HCT116 (cell line): ENCODE measurements at regions not wholly inside any gene's neighbourhood (a gene's known extent, or its start where the extent isn't known, plus 50 kb on each side); places are given as distances from the start of the nearest gene placed in this dataset.

Experiments used
- ATAC-seq: fragments of 200-7000 bp; cut with Tn5 transposase; 2 replicates; pipeline ENCODE4 v1.9.1; 2020; ENCODE audit warnings: mild to moderate bottlenecking, moderate library complexity
- BruUV-seq: library from RNA; stranded (reverse); fragments of 400-500 nt; replicated peaks from 2 replicates; lab custom pipeline; 2021; lab: Mats Ljungman, UMichigan
- CTCF ChIA-PET: fragments of 300-600 bp; sonication (Branson Sonifier 250); formaldehyde crosslinking; loops from one replicate; lab custom pipeline; 2021; ENCODE audit warnings: antibody characterized with exemption; lab: Charles Lee
- POLR2A ChIA-PET: fragments of 300-600, 350-600 bp; sonication (Branson Sonifier 250); formaldehyde crosslinking; loops from one replicate; lab custom pipeline; 2021; ENCODE audit warnings: antibody characterized with exemption; lab: Charles Lee
- RAD21 ChIA-PET, 2 experiments: fragments of 300-600 bp; sonication (Branson Sonifier 250); formaldehyde crosslinking; loops; one replicate each; lab custom pipeline; 2023; ENCODE audit warnings: low total read pairs in 2 of 2; ENCODE audit not compliant: uncharacterized antibody in 2 of 2, unreplicated experiment in 2 of 2, low non-redundant PET in 1 of 2; lab: Charles Lee
- DNase-seq: peaks from one replicate; pipeline ENCODE4 v3.0.0-alpha.2; 2010; ENCODE audit warnings: low read depth, low spot score
- H2AFZ ChIP-seq: fragments of 200-600 bp; shearing (Covaris generic), sonication (generic); 2 replicates; pipeline ENCODE4 v1.6.1; 2017; ENCODE audit warnings: low read depth, mixed run types, mixed read lengths, antibody characterized with exemption, low read length; ENCODE audit not compliant: poor library complexity, severe bottlenecking
- H3K27ac ChIP-seq: 2 replicates; pipeline ENCODE4 v1.5.1; 2012; ENCODE audit warnings: low read depth, low read length
- H3K27me3 ChIP-seq: fragments of 200-600 bp; sonication (generic); 2 replicates; pipeline ENCODE4 v1.6.1; 2016; ENCODE audit warnings: mixed run types, low read length, mixed read lengths; ENCODE audit not compliant: insufficient read depth
- H3K36me3 ChIP-seq, 2 experiments: fragments of 200-500 bp in 1 of 2; fragments of 200-600 bp in 1 of 2; sonication (Bioruptor generic) in 1 of 2; sonication (generic) in 1 of 2; 2 replicates each; pipeline versions ENCODE4 v1.5.1 to v1.6.1; 2014 to 2016; ENCODE audit warnings: low read length in 2 of 2, inconsistent platforms in 1 of 2, mixed read lengths in 1 of 2, mixed run types in 1 of 2; ENCODE audit not compliant: insufficient read depth in 2 of 2, control insufficient read depth in 1 of 2
- H3K4me1 ChIP-seq, 2 experiments: fragments of 200-600 bp in 1 of 2; sonication (generic) in 1 of 2; 2 replicates each; pipeline versions ENCODE4 v1.5.1 to v1.6.1; 2012 to 2017; ENCODE audit warnings: low read length in 2 of 2, inconsistent platforms in 1 of 2, mild to moderate bottlenecking in 1 of 2, mixed read lengths in 1 of 2, mixed run types in 1 of 2, moderate library complexity in 1 of 2; ENCODE audit not compliant: insufficient read depth in 2 of 2, control insufficient read depth in 1 of 2
- H3K4me2 ChIP-seq: fragments of 200-600 bp; sonication (generic); 2 replicates; pipeline ENCODE4 v1.6.1; 2017; ENCODE audit warnings: mixed run types, low read length, mixed read lengths
- H3K4me3 ChIP-seq, 2 experiments: fragments of 200-600 bp in 1 of 2; sonication (generic) in 1 of 2; replicated peaks in 1 of 2; 2 replicates each; pipeline ENCODE4 v1.5.1; 2011 to 2016; ENCODE audit warnings: low read length in 2 of 2, control low read depth in 1 of 2, low read depth in 1 of 2, mild to moderate bottlenecking in 1 of 2, mixed read lengths in 1 of 2, mixed run types in 1 of 2
- H3K79me2 ChIP-seq: fragments of 200-600 bp; sonication (generic); 2 replicates; pipeline ENCODE4 v1.6.1; 2017; ENCODE audit warnings: mild to moderate bottlenecking, mixed run types, low read length, moderate library complexity, mixed read lengths; ENCODE audit not compliant: insufficient read depth
- H3K9ac ChIP-seq: fragments of 200-600 bp; sonication (generic); 2 replicates; pipeline ENCODE4 v1.6.1; 2016; ENCODE audit warnings: low read length, mixed read lengths
- H3K9me2 ChIP-seq: fragments of 200-600 bp; sonication (generic), shearing (Covaris generic); 2 replicates; pipeline ENCODE4 v1.6.1; 2017; ENCODE audit warnings: mixed run types, mild to moderate bottlenecking, moderate library complexity; ENCODE audit not compliant: insufficient read depth
- H3K9me3 ChIP-seq, 2 experiments: fragments of 200-500 bp in 1 of 2; fragments of 200-600 bp in 1 of 2; sonication (Bioruptor generic) in 1 of 2; sonication (generic) in 1 of 2; 2 replicates each; pipeline ENCODE4 v1.6.1; 2014 to 2017; ENCODE audit warnings: low read length in 2 of 2, mixed read lengths in 2 of 2, inconsistent platforms in 1 of 2, low read depth in 1 of 2, mild to moderate bottlenecking in 1 of 2, mixed run types in 1 of 2, moderate library complexity in 1 of 2; ENCODE audit not compliant: control insufficient read depth in 1 of 2, insufficient read depth in 1 of 2
- H4K20me1 ChIP-seq: fragments of 200-600 bp; sonication (generic), shearing (Covaris generic); 2 replicates; pipeline ENCODE4 v1.6.1; 2017; ENCODE audit warnings: mixed run types, mild to moderate bottlenecking, moderate library complexity; ENCODE audit not compliant: insufficient read depth
- ELF1 ChIP-seq: IDR thresholded peaks from 2 replicates; pipeline ENCODE4 v1.6.1; 2012; ENCODE audit warnings: low read depth, borderline replicate concordance
- RAD21 ChIP-seq: IDR thresholded peaks from 2 replicates; pipeline ENCODE4 v1.6.1; 2012; ENCODE audit warnings: low read depth, mild to moderate bottlenecking
- SIN3A ChIP-seq: IDR thresholded peaks from 2 replicates; pipeline ENCODE4 v1.6.1; 2012; ENCODE audit warnings: low read depth
- SRF ChIP-seq: IDR thresholded peaks from 2 replicates; pipeline ENCODE4 v1.6.1; 2012; ENCODE audit warnings: low read depth
- intact Hi-C: fragments of 100-400 bp; cut with micrococcal nuclease; formaldehyde crosslinking; loops from 2 replicates; pipeline ENCODE4 v1.10.0; 2022
- TF ChIP-seq, protein P1 (sequence below): IDR thresholded peaks from 2 replicates; pipeline ENCODE4 v1.6.1; 2012; ENCODE audit warnings: low read depth
- TF ChIP-seq, protein P2 (sequence below): IDR thresholded peaks from 2 replicates; pipeline ENCODE4 v1.6.1; 2011; ENCODE audit warnings: mild to moderate bottlenecking, low read length, moderate library complexity; ENCODE audit not compliant: insufficient replicate concordance; ENCODE audit errors: extremely low read depth

DNA sequence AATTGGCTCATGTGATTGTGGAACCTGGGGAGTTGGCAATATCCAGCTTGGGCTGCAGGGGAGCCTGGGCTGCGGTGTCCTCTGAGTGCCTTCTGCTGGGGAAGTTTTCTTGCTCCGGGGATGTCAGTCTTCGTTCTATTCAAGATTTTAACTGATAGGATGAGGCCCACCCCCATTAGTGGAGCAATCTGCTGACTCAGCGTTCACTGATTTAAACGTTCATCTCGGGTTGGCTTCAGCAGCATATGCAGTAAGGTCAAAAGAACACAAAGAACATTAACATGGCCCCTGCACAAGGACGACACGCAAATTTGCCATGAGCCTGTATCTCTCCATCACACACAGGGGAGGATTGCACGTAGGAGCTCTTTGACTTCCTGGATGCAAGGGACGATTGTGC, 360.6 kb upstream of the ADARB2 start:
- Histone ChIP-seq H3K36me3 (no peaks in the 10 kb centered on the region), H3K4me1 (no peaks in the 10 kb centered on the region), H3K27ac (no peak overlapping the region), H3K4me3 (no peak overlapping the region), H3K9me2 (no peaks in the 10 kb centered on the region), H3K27me3 (no peaks in the 10 kb centered on the region), H2AFZ (no peak overlapping the region), H3K4me2 (no peak overlapping the region), H3K9me3 (peaks cover 14 to 21% of the 10 kb centered on the region in 2 experiments; a peak in 2 of 4 replicates), H3K79me2 (no peaks in the 10 kb centered on the region), H4K20me1 (no peaks in the 10 kb centered on the region), H3K9ac (no peak overlapping the region)
- ChIA-PET RAD21 (no interaction called here), POLR2A (no interaction called here), CTCF (no interaction called here)
- intact Hi-C loops = no loop called here
- no TSS peak for BruUV-seq
- no peak for ATAC-seq
- DNase-seq = no peak
- TF ChIP-seq SRF (no peak), SIN3A (no peak), ELF1 (no peak), RAD21 (no peak)
- TF ChIP-seq, protein P1, sequence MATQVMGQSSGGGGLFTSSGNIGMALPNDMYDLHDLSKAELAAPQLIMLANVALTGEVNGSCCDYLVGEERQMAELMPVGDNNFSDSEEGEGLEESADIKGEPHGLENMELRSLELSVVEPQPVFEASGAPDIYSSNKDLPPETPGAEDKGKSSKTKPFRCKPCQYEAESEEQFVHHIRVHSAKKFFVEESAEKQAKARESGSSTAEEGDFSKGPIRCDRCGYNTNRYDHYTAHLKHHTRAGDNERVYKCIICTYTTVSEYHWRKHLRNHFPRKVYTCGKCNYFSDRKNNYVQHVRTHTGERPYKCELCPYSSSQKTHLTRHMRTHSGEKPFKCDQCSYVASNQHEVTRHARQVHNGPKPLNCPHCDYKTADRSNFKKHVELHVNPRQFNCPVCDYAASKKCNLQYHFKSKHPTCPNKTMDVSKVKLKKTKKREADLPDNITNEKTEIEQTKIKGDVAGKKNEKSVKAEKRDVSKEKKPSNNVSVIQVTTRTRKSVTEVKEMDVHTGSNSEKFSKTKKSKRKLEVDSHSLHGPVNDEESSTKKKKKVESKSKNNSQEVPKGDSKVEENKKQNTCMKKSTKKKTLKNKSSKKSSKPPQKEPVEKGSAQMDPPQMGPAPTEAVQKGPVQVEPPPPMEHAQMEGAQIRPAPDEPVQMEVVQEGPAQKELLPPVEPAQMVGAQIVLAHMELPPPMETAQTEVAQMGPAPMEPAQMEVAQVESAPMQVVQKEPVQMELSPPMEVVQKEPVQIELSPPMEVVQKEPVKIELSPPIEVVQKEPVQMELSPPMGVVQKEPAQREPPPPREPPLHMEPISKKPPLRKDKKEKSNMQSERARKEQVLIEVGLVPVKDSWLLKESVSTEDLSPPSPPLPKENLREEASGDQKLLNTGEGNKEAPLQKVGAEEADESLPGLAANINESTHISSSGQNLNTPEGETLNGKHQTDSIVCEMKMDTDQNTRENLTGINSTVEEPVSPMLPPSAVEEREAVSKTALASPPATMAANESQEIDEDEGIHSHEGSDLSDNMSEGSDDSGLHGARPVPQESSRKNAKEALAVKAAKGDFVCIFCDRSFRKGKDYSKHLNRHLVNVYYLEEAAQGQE = no peak
- TF ChIP-seq, protein P2, sequence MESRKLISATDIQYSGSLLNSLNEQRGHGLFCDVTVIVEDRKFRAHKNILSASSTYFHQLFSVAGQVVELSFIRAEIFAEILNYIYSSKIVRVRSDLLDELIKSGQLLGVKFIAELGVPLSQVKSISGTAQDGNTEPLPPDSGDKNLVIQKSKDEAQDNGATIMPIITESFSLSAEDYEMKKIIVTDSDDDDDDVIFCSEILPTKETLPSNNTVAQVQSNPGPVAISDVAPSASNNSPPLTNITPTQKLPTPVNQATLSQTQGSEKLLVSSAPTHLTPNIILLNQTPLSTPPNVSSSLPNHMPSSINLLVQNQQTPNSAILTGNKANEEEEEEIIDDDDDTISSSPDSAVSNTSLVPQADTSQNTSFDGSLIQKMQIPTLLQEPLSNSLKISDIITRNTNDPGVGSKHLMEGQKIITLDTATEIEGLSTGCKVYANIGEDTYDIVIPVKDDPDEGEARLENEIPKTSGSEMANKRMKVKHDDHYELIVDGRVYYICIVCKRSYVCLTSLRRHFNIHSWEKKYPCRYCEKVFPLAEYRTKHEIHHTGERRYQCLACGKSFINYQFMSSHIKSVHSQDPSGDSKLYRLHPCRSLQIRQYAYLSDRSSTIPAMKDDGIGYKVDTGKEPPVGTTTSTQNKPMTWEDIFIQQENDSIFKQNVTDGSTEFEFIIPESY = no peak
